H9 (cell line): ENCODE measurements at regions not wholly inside any gene's neighbourhood (a gene's known extent, or its start where the extent isn't known, plus 50 kb on each side); places are given as distances from the start of the nearest gene placed in this dataset.

Source experiments
- DNase-seq: peaks from one replicate; pipeline ENCODE4 v3.0.0-alpha.2; 2017
- H2AFZ ChIP-seq: one replicate; pipeline ENCODE4 v1.6.1; 2013; ENCODE audit warnings: mild to moderate bottlenecking, low read length, control low read depth, moderate library complexity
- H2AK5ac ChIP-seq: 2 replicates; pipeline ENCODE4 v1.6.1; 2013; ENCODE audit warnings: low read length, control low read depth, mixed read lengths; ENCODE audit not compliant: insufficient read length
- H2BK120ac ChIP-seq: one replicate; pipeline ENCODE4 v1.6.1; 2013; ENCODE audit warnings: low read depth, mild to moderate bottlenecking, low read length, control low read depth, inconsistent platforms; ENCODE audit not compliant: poor library complexity, severe bottlenecking
- H2BK12ac ChIP-seq: 2 replicates; pipeline ENCODE4 v1.6.1; 2013; ENCODE audit warnings: low read length, control low read depth, mixed read lengths, low read depth; ENCODE audit not compliant: insufficient read length
- H2BK15ac ChIP-seq: 2 replicates; pipeline ENCODE4 v1.6.1; 2013; ENCODE audit warnings: low read depth, low read length, control low read depth
- H2BK20ac ChIP-seq: one replicate; pipeline ENCODE4 v1.6.1; 2013; ENCODE audit warnings: low read depth, mild to moderate bottlenecking, low read length, control low read depth, inconsistent platforms; ENCODE audit not compliant: poor library complexity, severe bottlenecking
- H2BK5ac ChIP-seq: 2 replicates; pipeline ENCODE4 v1.6.1; 2013; ENCODE audit warnings: low read length, control low read depth, mixed read lengths; ENCODE audit not compliant: insufficient read length
- H3K14ac ChIP-seq: 2 replicates; pipeline ENCODE4 v1.6.1; 2013; ENCODE audit warnings: low read length, control low read depth; ENCODE audit not compliant: insufficient read depth
- H3K18ac ChIP-seq: 2 replicates; pipeline ENCODE4 v1.6.1; 2013; ENCODE audit warnings: low read depth, mild to moderate bottlenecking, mixed read lengths, low read length, control low read depth; ENCODE audit not compliant: insufficient read length
- H3K23ac ChIP-seq: 2 replicates; pipeline ENCODE4 v1.6.1; 2013; ENCODE audit warnings: low read length, control low read depth, mixed read lengths, low read depth; ENCODE audit not compliant: insufficient read length
- H3K23me2 ChIP-seq: 2 replicates; pipeline ENCODE4 v1.6.1; 2013; ENCODE audit warnings: low read depth, mild to moderate bottlenecking, mixed read lengths, low read length, control low read depth; ENCODE audit not compliant: insufficient read length, poor library complexity, severe bottlenecking
- H3K27ac ChIP-seq: 2 replicates; pipeline ENCODE4 v1.5.1; 2013; ENCODE audit warnings: low read length, control low read depth, mixed read lengths, low read depth; ENCODE audit not compliant: insufficient read length
- H3K27me3 ChIP-seq: 2 replicates; pipeline ENCODE4 v1.6.1; 2013; ENCODE audit warnings: low read length, control low read depth, inconsistent platforms; ENCODE audit not compliant: insufficient read depth
- H3K4ac ChIP-seq: 2 replicates; pipeline ENCODE4 v1.6.1; 2013; ENCODE audit warnings: low read depth, mild to moderate bottlenecking, control low read depth, inconsistent platforms, low read length, moderate library complexity
- H3K4me1 ChIP-seq: 2 replicates; pipeline ENCODE4 v1.6.1; 2013; ENCODE audit warnings: low read length, control low read depth, inconsistent platforms; ENCODE audit not compliant: insufficient read depth
- H3K4me2 ChIP-seq: 2 replicates; pipeline ENCODE4 v1.6.1; 2013; ENCODE audit warnings: low read length, control low read depth, mixed read lengths; ENCODE audit not compliant: insufficient read length, insufficient read depth
- H3K56ac ChIP-seq: 2 replicates; pipeline ENCODE4 v1.6.1; 2013; ENCODE audit warnings: low read depth, mild to moderate bottlenecking, mixed read lengths, low read length, control low read depth; ENCODE audit not compliant: insufficient read length
- H3K79me1 ChIP-seq: 2 replicates; pipeline ENCODE4 v1.6.1; 2013; ENCODE audit warnings: low read depth, mild to moderate bottlenecking, moderate library complexity, low read length, control low read depth, inconsistent platforms; ENCODE audit not compliant: insufficient read depth, poor library complexity, severe bottlenecking
- H3K79me2 ChIP-seq: 2 replicates; pipeline ENCODE4 v1.6.1; 2013; ENCODE audit warnings: low read length, control low read depth, inconsistent platforms; ENCODE audit not compliant: insufficient read depth
- H3K9ac ChIP-seq: 2 replicates; pipeline ENCODE4 v1.6.1; 2013; ENCODE audit warnings: low read length, control low read depth, mixed read lengths; ENCODE audit not compliant: insufficient read length; ENCODE audit errors: extremely low read depth
- H3K9me3 ChIP-seq: one replicate; pipeline ENCODE4 v1.6.1; 2013; ENCODE audit warnings: low read depth, low read length, inconsistent platforms; ENCODE audit not compliant: control insufficient read depth
- H3T11ph ChIP-seq: one replicate; pipeline ENCODE4 v1.6.1; 2013; ENCODE audit warnings: mild to moderate bottlenecking, low read length, control low read depth, inconsistent platforms
- H4K20me1 ChIP-seq: one replicate; pipeline ENCODE4 v1.6.1; 2013; ENCODE audit not compliant: control insufficient read depth, insufficient read length, insufficient read depth
- H4K5ac ChIP-seq: 2 replicates; pipeline ENCODE4 v1.6.1; 2013; ENCODE audit warnings: low read depth, mild to moderate bottlenecking, mixed read lengths, low read length, control low read depth; ENCODE audit not compliant: insufficient read length
- H4K8ac ChIP-seq: replicated peaks from 2 replicates; pipeline ENCODE4 v1.6.1; 2013; ENCODE audit warnings: low read length, control low read depth, mixed read lengths, low read depth; ENCODE audit not compliant: insufficient read length
- H4K91ac ChIP-seq: 2 replicates; pipeline ENCODE4 v1.6.1; 2013; ENCODE audit warnings: low read depth, mild to moderate bottlenecking, moderate library complexity, mixed read lengths, low read length, control low read depth; ENCODE audit not compliant: insufficient read length
- H3K27ac Mint-ChIP-seq, 3 experiments: 2 replicates in 2 of 3; 3 replicates in 1 of 3; pipeline ENCODE4 v1.8.0; 2020 to 2021; ENCODE audit warnings: mixed read lengths in 3 of 3, mild to moderate bottlenecking in 1 of 3, moderate library complexity in 1 of 3
- H3K27me3 Mint-ChIP-seq: 2 replicates; pipeline ENCODE4 v1.8.0; 2021; ENCODE audit warnings: low read depth, mild to moderate bottlenecking, moderate library complexity, mixed read lengths
- H3K36me3 Mint-ChIP-seq, 3 experiments: 2 replicates in 2 of 3; 3 replicates in 1 of 3; pipeline ENCODE4 v1.8.0; 2020 to 2021; ENCODE audit warnings: low read depth in 3 of 3, mixed read lengths in 3 of 3; ENCODE audit not compliant: insufficient read depth in 1 of 3
- H3K4me1 Mint-ChIP-seq, 2 experiments: 2 replicates each; pipeline ENCODE4 v1.8.0; 2020; ENCODE audit warnings: mixed read lengths in 2 of 2
- H3K4me3 Mint-ChIP-seq, 2 experiments: 2 replicates in 1 of 2; 3 replicates in 1 of 2; pipeline ENCODE4 v1.8.0; 2020 to 2021; ENCODE audit warnings: mild to moderate bottlenecking in 2 of 2, mixed read lengths in 2 of 2, moderate library complexity in 1 of 2
- H3K9me3 Mint-ChIP-seq, 2 experiments: 2 replicates in 1 of 2; 3 replicates in 1 of 2; pipeline ENCODE4 v1.8.0; 2020; ENCODE audit warnings: mild to moderate bottlenecking in 2 of 2, mixed read lengths in 2 of 2, moderate library complexity in 1 of 2
- WGBS: extraction: QIAGEN DNeasy Blood & Tissue Kit; methylation state at CpG from one replicate; pipeline ENCODE4 v1.1.7; 2013; ENCODE audit warnings: missing lambda C conversion rate, low lambda C conversion rate, mixed read lengths; ENCODE audit not compliant: insufficient read length; ENCODE audit errors: extremely low coverage; 5-methylcytosine and 5-hydroxymethylcytosine counted together
- TF ChIP-seq, protein P1 (sequence below): fragments of 200-600 bp; sonication (generic); conservative IDR thresholded peaks from 3 replicates; pipeline ENCODE4 v1.8.0; 2021; ENCODE audit warnings: antibody characterized with exemption, mild to moderate bottlenecking

DNA sequence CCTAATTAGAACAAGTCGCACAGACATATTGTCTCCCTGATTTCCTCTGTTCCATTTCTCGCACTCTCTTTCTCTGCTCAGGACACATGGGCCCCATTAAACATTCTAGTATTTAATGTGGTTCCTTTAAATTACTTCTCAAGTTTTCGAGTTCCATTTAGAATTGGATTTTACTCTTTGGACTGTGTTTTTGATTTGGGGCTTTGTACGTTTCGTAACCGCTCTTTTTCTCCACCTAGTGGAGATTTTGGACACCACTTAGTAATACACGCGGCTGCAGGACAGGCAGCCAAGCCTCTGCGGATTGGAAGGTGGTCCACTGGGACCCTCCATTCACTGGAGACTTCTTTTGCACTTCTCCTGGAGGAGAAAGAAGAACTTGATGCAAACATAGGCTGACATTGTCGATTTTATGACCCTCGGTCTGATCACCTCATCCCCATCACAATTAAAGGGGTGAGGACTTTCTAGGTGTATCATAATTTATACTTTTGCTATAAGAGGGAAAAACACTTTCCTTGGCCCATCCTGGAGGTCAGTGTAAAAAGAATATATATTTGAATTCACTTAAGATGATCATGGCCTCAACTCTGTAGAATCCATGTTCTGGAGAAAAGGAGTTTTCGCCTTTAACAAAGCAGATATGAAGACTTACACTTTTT lies 85.7 kb downstream of the NOG start:
- H3K18ac ChIP-seq, result no peak overlapping the region
- Mint-ChIP-seq H3K9me3 (no peaks in the 10 kb centered on the region; a peak in 1 of 5 replicates), H3K27me3 (no peaks in the 10 kb centered on the region; the same call in none of the 2 replicates), H3K36me3 (no peaks in the 10 kb centered on the region), H3K27ac (peak overlapping the region in 1 of 3 experiments; percentile 32; a peak in 1 of 7 replicates), H3K4me1 (peaks cover 5 to 6% of the 10 kb centered on the region in 2 experiments; a peak in 2 of 4 replicates), H3K4me3 (peak overlapping the region; percentile 64 to 80)
- H2BK5ac ChIP-seq, result no peak overlapping the region
- DNase-seq, result no peak
- H3K9ac ChIP-seq, result no peak overlapping the region
- H2AK5ac ChIP-seq, result no peak overlapping the region
- H4K91ac ChIP-seq, result no peak overlapping the region
- peak overlapping the region; percentile 92 for H3K4me2 ChIP-seq
- H3K56ac ChIP-seq, result no peak overlapping the region
- no peaks in the 10 kb centered on the region for H3K79me2 ChIP-seq
- H3K14ac ChIP-seq, result no peak overlapping the region
- no peaks in the 10 kb centered on the region for H4K20me1 ChIP-seq
- no peak overlapping the region for H3K4ac ChIP-seq
- no peak overlapping the region for H4K8ac ChIP-seq
- peak overlapping the region; percentile 43 for H2AFZ ChIP-seq
- H3T11ph ChIP-seq, result no peak overlapping the region
- H2BK20ac ChIP-seq, result no peak overlapping the region
- peaks cover 10% of the 10 kb centered on the region; the same call in 1 of the 2 replicates for H3K27me3 ChIP-seq
- H3K23me2 ChIP-seq, result peaks cover 5% of the 10 kb centered on the region
- H4K5ac ChIP-seq, result no peak overlapping the region
- TF ChIP-seq, protein P1, sequence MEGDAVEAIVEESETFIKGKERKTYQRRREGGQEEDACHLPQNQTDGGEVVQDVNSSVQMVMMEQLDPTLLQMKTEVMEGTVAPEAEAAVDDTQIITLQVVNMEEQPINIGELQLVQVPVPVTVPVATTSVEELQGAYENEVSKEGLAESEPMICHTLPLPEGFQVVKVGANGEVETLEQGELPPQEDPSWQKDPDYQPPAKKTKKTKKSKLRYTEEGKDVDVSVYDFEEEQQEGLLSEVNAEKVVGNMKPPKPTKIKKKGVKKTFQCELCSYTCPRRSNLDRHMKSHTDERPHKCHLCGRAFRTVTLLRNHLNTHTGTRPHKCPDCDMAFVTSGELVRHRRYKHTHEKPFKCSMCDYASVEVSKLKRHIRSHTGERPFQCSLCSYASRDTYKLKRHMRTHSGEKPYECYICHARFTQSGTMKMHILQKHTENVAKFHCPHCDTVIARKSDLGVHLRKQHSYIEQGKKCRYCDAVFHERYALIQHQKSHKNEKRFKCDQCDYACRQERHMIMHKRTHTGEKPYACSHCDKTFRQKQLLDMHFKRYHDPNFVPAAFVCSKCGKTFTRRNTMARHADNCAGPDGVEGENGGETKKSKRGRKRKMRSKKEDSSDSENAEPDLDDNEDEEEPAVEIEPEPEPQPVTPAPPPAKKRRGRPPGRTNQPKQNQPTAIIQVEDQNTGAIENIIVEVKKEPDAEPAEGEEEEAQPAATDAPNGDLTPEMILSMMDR, result peak; percentile 76
- H3K23ac ChIP-seq, result no peak overlapping the region
- no peak overlapping the region for H3K27ac ChIP-seq
- no CpG with 5 or more reads among the region's 12 CpGs for WGBS
- H3K79me1 ChIP-seq, result no peaks in the 10 kb centered on the region
- H3K4me1 ChIP-seq, result no peaks in the 10 kb centered on the region; the same call in 1 of the 2 replicates
- no peak overlapping the region for H2BK120ac ChIP-seq
- no peak overlapping the region for H2BK15ac ChIP-seq
- H2BK12ac ChIP-seq, result no peak overlapping the region
- no peaks in the 10 kb centered on the region for H3K9me3 ChIP-seq
